Naive B cell (primary cell): ENCODE measurements at regions not wholly inside any gene's neighbourhood (a gene's known extent, or its start where the extent isn't known, plus 50 kb on each side); places are given as distances from the start of the nearest gene placed in this dataset.
"Not testable (repeated sequence)": the region's sequence is repeated elsewhere in the genome, so short reads cannot be mapped to it uniquely, and the experiment has no call there.

Experiments
- ATAC-seq, 2 donors: fragments of 150-1000 bp; cut with Tn5 transposase; 2 replicates each; pipeline ENCODE4 v1.10.0; 2021; ENCODE audit warnings: low read depth in 2 of 2, mild to moderate bottlenecking in 2 of 2, moderate library complexity in 2 of 2
- DNase-seq: peaks from one replicate; pipeline ENCODE4 v3.0.0; 2022
- H3K27ac Mint-ChIP-seq, 6 donors: one replicate each; pipeline ENCODE4 v1.8.0; 2020 to 2022; ENCODE audit warnings: mild to moderate bottlenecking in 6 of 6, mixed read lengths in 6 of 6, moderate library complexity in 5 of 6, inconsistent platforms in 2 of 6
- H3K27me3 Mint-ChIP-seq, 3 donors: one replicate each; pipeline ENCODE4 v1.8.0; 2021 to 2022; ENCODE audit warnings: mixed read lengths in 3 of 3, mild to moderate bottlenecking in 1 of 3
- H3K36me3 Mint-ChIP-seq, 2 donors: one replicate each; pipeline ENCODE4 v1.8.0; 2020 to 2022; ENCODE audit warnings: mixed read lengths in 2 of 2, inconsistent platforms in 1 of 2, mild to moderate bottlenecking in 1 of 2
- H3K4me1 Mint-ChIP-seq, 3 donors: one replicate each; pipeline ENCODE4 v1.8.0; 2020 to 2022; ENCODE audit warnings: mixed read lengths in 3 of 3, inconsistent platforms in 1 of 3, mild to moderate bottlenecking in 1 of 3, moderate library complexity in 1 of 3
- H3K4me3 Mint-ChIP-seq, 8 donors: one replicate each; pipeline ENCODE4 v1.8.0; 2020 to 2022; ENCODE audit warnings: mild to moderate bottlenecking in 8 of 8, mixed read lengths in 8 of 8, moderate library complexity in 8 of 8, inconsistent platforms in 2 of 8
- H3K9me3 Mint-ChIP-seq, 7 donors: one replicate each; pipeline ENCODE4 v1.8.0; 2020 to 2022; ENCODE audit warnings: mixed read lengths in 7 of 7, mild to moderate bottlenecking in 5 of 7, inconsistent platforms in 2 of 7, moderate library complexity in 1 of 7

DNA sequence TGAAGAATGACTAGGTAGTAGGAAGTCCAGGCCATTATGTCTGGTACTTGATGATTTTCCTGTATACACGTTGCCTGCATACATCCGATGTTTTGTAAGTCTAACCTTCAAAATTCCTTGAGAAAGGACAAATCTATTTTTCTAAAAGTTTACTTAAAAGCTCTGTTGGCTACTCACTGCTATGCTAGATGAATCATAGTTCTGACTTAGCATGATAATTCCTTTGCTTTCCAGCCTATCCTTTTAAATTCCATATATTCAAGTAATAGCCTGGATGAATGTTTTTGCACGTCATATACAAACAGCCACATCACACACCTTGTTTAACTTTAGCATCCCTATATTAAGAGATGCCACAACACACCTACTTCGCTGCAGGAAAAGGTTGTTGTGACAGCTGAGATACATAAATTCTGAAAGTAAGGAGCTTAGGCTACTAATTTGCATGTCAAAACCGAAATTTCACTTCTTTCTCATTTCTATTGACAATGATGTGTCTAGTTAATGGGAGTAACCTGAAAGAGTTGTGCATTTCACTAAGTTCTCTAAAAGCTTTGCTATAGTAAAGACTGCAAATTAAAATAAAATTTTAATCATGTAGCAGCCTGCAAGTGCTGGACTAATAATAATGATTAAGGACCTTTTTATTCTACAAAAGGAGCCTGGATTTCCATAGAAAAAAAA is 1116.4 kb downstream of the JRKL start:
- Mint-ChIP-seq H3K4me3 (no peak overlapping the region), H3K27me3 (no peaks in the 10 kb centered on the region), H3K36me3 (no peaks in the 10 kb centered on the region), H3K27ac (no peak overlapping the region), H3K4me1 (no peaks in the 10 kb centered on the region), H3K9me3 (peaks cover 0 to 12% (median 6%) of the 10 kb centered on the region in 7 donors)
- ATAC-seq (no peak), DNase-seq (no peak)

DNA sequence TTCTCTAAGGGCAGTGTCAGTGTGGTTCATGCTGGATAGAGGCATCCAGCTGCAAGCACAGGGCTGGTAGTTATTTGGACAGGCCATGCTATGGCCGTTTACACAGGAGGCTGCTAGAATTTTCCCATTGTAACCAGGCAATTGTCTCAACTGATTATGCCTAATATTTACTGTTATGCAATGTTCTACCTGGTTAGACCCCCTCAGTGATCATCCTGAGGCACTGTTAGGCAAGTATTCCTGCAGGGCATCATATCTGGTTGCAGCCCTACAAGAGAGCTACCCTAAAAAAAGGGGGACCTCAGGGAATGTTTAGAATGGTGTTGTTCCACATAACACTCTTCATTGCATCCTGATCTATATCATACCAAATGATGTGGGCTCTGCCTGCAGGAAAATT is 1124.6 kb downstream of the JRKL start:
- Mint-ChIP-seq H3K36me3 (no peaks in the 10 kb centered on the region), H3K27ac (no peak overlapping the region), H3K9me3 (peaks cover 2 to 11% (median 6%) of the 10 kb centered on the region in 7 donors), H3K4me1 (no peaks in the 10 kb centered on the region), H3K27me3 (no peaks in the 10 kb centered on the region), H3K4me3 (no peak overlapping the region)
- DNase-seq, result no peak
- ATAC-seq, result no peak

DNA sequence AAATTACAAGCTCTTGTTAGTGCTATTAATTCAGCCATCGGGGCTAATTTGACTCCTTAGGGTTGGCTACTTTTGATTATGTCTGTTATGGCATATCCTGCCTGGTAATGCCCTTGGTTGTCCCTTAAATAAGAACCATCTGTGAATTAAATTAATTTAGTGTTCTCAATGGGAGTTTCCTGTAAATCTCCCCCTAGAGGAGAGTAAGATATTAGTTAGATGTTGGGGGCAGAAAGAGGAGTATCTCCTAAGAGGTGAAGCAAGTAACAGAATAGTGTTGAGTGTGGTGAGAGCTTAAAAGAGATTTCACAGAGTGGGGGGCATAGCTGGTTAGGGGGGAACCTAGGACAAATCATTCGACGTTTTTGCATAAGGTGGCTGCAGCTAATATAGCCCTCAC is 1126.9 kb downstream of the JRKL start:
- Mint-ChIP-seq H3K27ac (no peak overlapping the region), H3K27me3 (no peaks in the 10 kb centered on the region), H3K4me1 (no peaks in the 10 kb centered on the region), H3K9me3 (peaks cover 2 to 12% (median 7%) of the 10 kb centered on the region in 7 donors), H3K36me3 (no peaks in the 10 kb centered on the region), H3K4me3 (no peak overlapping the region)
- DNase-seq, result no peak
- no peak for ATAC-seq

DNA sequence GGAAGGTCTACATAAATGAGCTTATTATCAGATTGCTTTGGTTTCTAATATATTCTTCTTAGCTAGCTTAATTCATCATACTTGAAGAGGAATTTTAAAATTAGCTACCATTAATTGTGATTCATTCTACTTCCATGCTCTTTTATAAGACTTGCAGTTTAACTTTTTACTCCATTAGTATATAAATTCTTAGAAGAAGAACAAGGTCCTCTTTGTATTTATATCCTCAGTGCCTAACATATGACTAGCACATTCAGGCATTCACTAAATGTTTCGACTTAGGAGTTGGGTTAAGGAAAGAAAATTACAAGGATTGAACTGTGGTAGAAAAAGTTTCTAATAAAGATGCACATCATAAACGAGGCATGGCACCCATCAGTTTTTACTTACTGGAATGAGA is 1135.5 kb downstream of the JRKL start:
- Mint-ChIP-seq H3K27me3 (no peaks in the 10 kb centered on the region), H3K4me1 (no peaks in the 10 kb centered on the region), H3K9me3 (peaks cover 0 to 8% (median 4%) of the 10 kb centered on the region in 7 donors), H3K4me3 (no peak overlapping the region), H3K36me3 (no peaks in the 10 kb centered on the region), H3K27ac (no peak overlapping the region)
- no peak for ATAC-seq
- DNase-seq, result no peak

DNA sequence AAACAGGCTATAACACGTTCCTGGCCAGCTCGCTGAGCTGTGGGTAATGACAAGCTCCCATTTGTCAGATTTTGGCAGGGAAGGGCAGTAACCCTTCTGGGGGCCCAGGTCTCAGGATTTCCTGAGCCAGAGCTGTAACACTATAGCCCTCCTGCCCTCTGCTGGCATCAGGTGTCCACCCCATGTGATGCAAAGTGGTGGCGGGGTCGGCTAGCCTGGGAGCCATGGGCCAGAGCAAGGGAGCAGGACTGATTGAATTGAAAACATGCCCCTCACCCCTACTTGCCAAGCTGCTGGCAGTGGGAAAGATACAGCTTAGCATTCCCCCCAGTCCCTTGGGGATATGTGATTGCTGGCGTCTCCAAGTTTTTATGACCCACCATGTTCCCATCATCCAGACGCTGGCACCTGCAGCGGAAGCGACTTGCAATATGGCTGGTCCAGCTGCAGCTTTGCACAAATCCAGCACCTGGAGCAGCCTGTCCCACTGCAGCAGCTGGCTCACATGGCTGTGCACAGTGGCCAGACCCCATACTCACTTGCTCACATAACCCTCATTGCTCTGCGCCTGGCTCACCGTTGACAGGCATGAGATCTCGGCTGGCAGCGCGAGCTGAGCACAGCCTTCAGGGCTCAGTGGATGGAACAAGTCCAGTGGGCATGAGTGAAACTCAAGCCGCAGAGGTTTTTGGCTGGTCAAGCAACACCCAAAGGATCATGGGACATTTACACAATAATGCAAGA is 1147.8 kb downstream of the JRKL start:
- H3K4me3 Mint-ChIP-seq, result no peak overlapping the region
- DNase-seq (no peak), ATAC-seq (no peak)
- H3K36me3 Mint-ChIP-seq, result no peaks in the 10 kb centered on the region
- peaks cover 0 to 10% (median 6%) of the 10 kb centered on the region in 7 donors for H3K9me3 Mint-ChIP-seq
- H3K27me3 Mint-ChIP-seq, result no peaks in the 10 kb centered on the region
- no peak overlapping the region for H3K27ac Mint-ChIP-seq
- no peaks in the 10 kb centered on the region for H3K4me1 Mint-ChIP-seq

DNA sequence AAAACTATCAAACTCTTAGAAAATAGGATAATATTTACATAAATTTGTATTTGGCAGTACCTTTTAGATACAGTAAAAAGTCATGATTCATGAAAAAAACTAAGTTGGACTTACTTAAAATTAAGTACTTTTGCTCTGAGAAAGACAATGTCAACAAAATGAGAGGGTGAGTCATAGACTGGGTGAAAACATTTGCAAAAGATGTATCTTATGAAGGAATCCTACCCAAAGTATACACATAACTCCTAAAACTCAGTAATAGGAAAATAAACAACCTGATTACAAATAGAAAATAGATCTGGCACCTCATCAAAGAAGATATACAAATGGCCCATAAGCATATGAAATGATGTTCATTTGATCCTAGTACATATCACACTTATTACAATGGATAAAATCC is 1154.6 kb downstream of the JRKL start:
- no peak for DNase-seq
- no peak overlapping the region for H3K4me3 Mint-ChIP-seq
- peaks cover 0 to 16% (median 6%) of the 10 kb centered on the region in 7 donors for H3K9me3 Mint-ChIP-seq
- no peak overlapping the region for H3K27ac Mint-ChIP-seq
- H3K4me1 Mint-ChIP-seq, result no peaks in the 10 kb centered on the region
- no peak for ATAC-seq
- no peaks in the 10 kb centered on the region for H3K27me3 Mint-ChIP-seq
- H3K36me3 Mint-ChIP-seq, result no peaks in the 10 kb centered on the region

GRCh38 chr11:97548280-97548679 is 1158.5 kb downstream of the JRKL start:
- H3K4me3 Mint-ChIP-seq, result no peak overlapping the region
- no peaks in the 10 kb centered on the region for H3K27me3 Mint-ChIP-seq
- no peak for DNase-seq
- peaks cover 0 to 12% (median 0%) of the 10 kb centered on the region in 7 donors for H3K9me3 Mint-ChIP-seq
- no peak overlapping the region for H3K27ac Mint-ChIP-seq
- H3K4me1 Mint-ChIP-seq, result no peaks in the 10 kb centered on the region
- no peaks in the 10 kb centered on the region for H3K36me3 Mint-ChIP-seq
- no peak for ATAC-seq

DNA sequence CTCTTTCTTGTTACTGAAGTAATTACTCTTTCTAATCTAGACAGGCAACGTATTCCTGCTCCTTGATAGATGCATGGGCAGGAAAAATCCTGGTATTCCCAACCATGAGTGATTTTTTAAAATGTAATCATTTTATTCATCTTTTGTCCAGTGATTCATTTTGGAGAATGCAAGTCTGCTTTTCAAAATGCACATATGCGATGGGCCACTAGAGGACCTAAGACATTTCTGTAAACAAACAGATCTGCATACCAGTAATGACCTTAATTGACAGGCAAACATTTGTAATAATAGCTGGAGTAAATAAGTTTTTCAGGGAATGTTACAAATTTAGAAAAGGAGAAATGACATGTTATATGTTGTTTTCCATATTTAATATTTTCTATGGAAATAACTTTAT is 1167.6 kb downstream of the JRKL start:
- Mint-ChIP-seq H3K36me3 (no peaks in the 10 kb centered on the region), H3K9me3 (peaks cover 0 to 9% (median 2%) of the 10 kb centered on the region in 7 donors), H3K27me3 (no peaks in the 10 kb centered on the region), H3K4me1 (no peaks in the 10 kb centered on the region), H3K27ac (no peak overlapping the region), H3K4me3 (no peak overlapping the region)
- ATAC-seq, result no peak
- DNase-seq, result no peak

- no peak for DNase-seq
- Mint-ChIP-seq H3K4me3 (no peak overlapping the region), H3K27ac (no peak overlapping the region), H3K27me3 (no peaks in the 10 kb centered on the region), H3K9me3 (peaks cover 7 to 21% (median 11%) of the 10 kb centered on the region in 7 donors), H3K4me1 (no peaks in the 10 kb centered on the region), H3K36me3 (no peaks in the 10 kb centered on the region)
- ATAC-seq, result no peak
Measured at GRCh38 chr11:97567801-97568200, 1178.0 kb downstream of the JRKL start.

DNA sequence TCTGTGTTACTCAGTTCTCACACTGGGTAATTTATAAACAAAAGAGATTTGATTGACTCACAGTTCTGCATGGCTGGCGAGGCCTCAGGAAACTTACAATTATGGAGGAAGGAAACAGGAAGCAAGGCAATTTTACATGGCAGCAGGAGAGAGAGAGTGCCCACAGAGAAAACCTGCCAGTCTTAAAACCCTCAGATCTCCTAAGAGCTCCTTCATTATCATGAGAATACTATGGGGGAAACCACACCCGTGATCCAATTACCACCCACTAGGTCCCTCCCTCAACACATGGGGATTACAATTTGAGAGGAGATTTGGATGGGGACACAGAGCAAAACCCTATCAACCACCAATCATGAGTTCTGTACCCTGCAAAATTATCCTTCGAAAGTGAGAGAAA is 1180.8 kb downstream of the JRKL start:
- Mint-ChIP-seq H3K27ac (no peak overlapping the region), H3K36me3 (no peaks in the 10 kb centered on the region), H3K4me3 (no peak overlapping the region), H3K27me3 (no peaks in the 10 kb centered on the region), H3K4me1 (no peaks in the 10 kb centered on the region), H3K9me3 (peaks cover 7 to 21% (median 12%) of the 10 kb centered on the region in 7 donors)
- ATAC-seq (no peak), DNase-seq (no peak)

DNA sequence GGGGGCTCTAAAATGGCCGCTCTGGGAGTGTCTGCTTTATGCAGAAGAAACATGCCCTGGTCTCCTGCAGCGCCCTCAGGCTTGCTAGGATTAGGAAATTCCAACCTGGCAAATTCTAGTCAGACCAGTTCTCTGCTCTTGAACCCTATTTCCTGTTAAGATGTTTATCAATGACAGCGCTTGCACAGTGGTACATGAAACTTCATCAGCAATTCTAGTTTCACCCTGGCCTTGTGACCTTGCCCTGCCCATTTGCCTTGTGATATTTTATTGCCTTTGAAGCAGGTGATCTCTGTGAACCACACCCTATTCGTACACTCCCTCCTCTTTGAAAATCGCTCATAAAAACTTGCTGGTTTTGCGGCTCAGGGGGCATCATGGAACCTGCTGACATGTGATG is 1184.0 kb downstream of the JRKL start:
- H3K4me3 Mint-ChIP-seq, H3K27ac Mint-ChIP-seq, H3K36me3 Mint-ChIP-seq, ATAC-seq, H3K4me1 Mint-ChIP-seq, H3K27me3 Mint-ChIP-seq, DNase-seq: not testable (repeated sequence)
- H3K9me3 Mint-ChIP-seq, result peaks cover 2 to 17% (median 5%) of the 10 kb centered on the region in 7 donors

GRCh38 chr11:97574976-97575665 is 1185.3 kb downstream of the JRKL start:
- H3K4me3 Mint-ChIP-seq, result no peak overlapping the region
- no peak for ATAC-seq
- peaks cover under 1 to 10% (median 2%) of the 10 kb centered on the region in 7 donors for H3K9me3 Mint-ChIP-seq
- H3K4me1 Mint-ChIP-seq, result no peaks in the 10 kb centered on the region
- H3K27ac Mint-ChIP-seq, result no peak overlapping the region
- no peak for DNase-seq
- H3K27me3 Mint-ChIP-seq, result no peaks in the 10 kb centered on the region
- H3K36me3 Mint-ChIP-seq, result no peaks in the 10 kb centered on the region

DNA sequence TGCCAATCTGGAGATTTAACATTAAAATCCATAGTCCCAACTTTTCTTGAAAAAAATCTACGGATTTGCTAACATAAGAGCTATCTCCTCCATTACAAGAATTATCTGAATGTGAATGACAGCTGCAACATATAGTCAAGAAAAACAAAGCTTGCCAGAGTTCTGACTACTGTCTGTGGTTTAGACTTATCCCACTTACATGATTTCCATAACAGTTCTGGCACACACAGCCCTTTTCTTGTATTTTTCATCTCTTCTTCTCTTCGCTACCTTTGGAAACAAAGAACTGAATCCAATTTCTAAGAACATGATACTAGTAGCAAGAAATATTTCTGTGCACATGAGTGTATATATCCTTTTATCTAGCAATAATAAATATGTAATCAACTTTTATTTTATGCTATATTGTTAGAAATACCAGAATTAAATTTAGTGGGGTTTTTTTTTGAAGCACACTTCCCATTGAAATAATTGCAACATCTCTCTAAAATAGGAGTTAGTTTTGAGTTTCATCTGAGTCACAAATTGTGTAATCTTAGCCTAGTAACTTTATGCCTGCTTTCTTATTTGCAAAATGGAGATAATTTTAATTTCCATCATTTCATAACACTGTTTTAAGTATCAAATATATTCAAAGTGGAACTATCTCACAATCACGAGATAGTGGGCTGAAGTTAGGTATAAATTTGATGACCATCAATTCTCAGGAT is 1217.6 kb downstream of the JRKL start:
- Mint-ChIP-seq H3K4me1 (no peaks in the 10 kb centered on the region), H3K36me3 (no peaks in the 10 kb centered on the region), H3K4me3 (no peak overlapping the region), H3K27me3 (no peaks in the 10 kb centered on the region), H3K9me3 (peaks cover 0 to 15% (median 5%) of the 10 kb centered on the region in 7 donors), H3K27ac (no peak overlapping the region)
- DNase-seq (no peak), ATAC-seq (no peak)
